A549 (cell line): ENCODE measurements at regions not wholly inside any gene's neighbourhood (a gene's known extent, or its start where the extent isn't known, plus 50 kb on each side); places are given as distances from the start of the nearest gene placed in this dataset.

Experiments used
- ATAC-seq, 2 experiments: fragments of 200-7000 bp in 1 of 2; fragments of >200 bp in 1 of 2; cut with Nextera tagmentation in 1 of 2; cut with Tn5 transposase in 1 of 2; 3 replicates each; pipeline versions ENCODE4 v1.8.0 to v1.9.1; 2018 to 2020; ENCODE audit warnings: mild to moderate bottlenecking in 1 of 2, moderate library complexity in 1 of 2
- CTCF ChIA-PET: fragments of 300-600 bp; sonication (Branson Sonifier 250); formaldehyde crosslinking; extraction: SDS; loops from one replicate; lab custom pipeline; 2021; ENCODE audit warnings: antibody characterized with exemption, inconsistent platforms; lab: Yijun Ruan, JAX
- POLR2A ChIA-PET: fragments of 350-600 bp; formaldehyde crosslinking; extraction: SDS; loops from one replicate; lab custom pipeline; 2021; ENCODE audit warnings: antibody characterized with exemption, inconsistent platforms; lab: Yijun Ruan, JAX
- DNase-seq, 2 experiments: peaks; one replicate each; pipeline versions ENCODE4 v3.0.0 to v3.0.0-alpha.2; 2011 to 2016; ENCODE audit warnings: low read depth in 1 of 2, low spot score in 1 of 2
- FAIRE-seq: peaks from 2 replicates; lab custom pipeline; 2011; peaks lifted over from hg19 to GRCh38; lab: Jason Lieb, UNC
- H3K27ac ChIP-seq, 2 experiments: fragments of >200 bp; sonication (Bioruptor Twin); formaldehyde crosslinking; 3 replicates each; pipeline ENCODE4 v1.5.1; 2016 to 2017
- H3K4me1 ChIP-seq: fragments of >200 bp; sonication (Bioruptor Twin); formaldehyde crosslinking; 3 replicates; pipeline ENCODE4 v1.6.1; 2016
- H3K4me2 ChIP-seq: fragments of >200 bp; sonication (Bioruptor Twin); formaldehyde crosslinking; 3 replicates; pipeline ENCODE4 v1.6.1; 2016
- H3K4me3 ChIP-seq: fragments of >200 bp; sonication (Bioruptor Twin); formaldehyde crosslinking; 3 replicates; pipeline ENCODE4 v1.5.1; 2016
- H3K9me3 ChIP-seq: fragments of >200 bp; sonication (Bioruptor Twin); formaldehyde crosslinking; 3 replicates; pipeline ENCODE4 v1.6.1; 2016
- CBX8 ChIP-seq: fragments of 200-600 bp; sonication (generic); IDR thresholded peaks from 2 replicates; pipeline ENCODE4 v1.6.1; 2016
- CEBPB ChIP-seq, 2 experiments: fragments of >200 bp in 1 of 2; sonication (Bioruptor Twin) in 1 of 2; formaldehyde crosslinking in 1 of 2; IDR thresholded peaks; 2 replicates each; pipeline ENCODE4 v1.6.1; 2012 to 2016
- CTCF ChIP-seq: fragments of >200 bp; sonication (Bioruptor Twin); formaldehyde crosslinking; IDR thresholded peaks from 3 replicates; pipeline ENCODE4 v1.5.1; 2016
- EHF ChIP-seq: fragments of 250-450 bp; sonication (Bioruptor Pico); IDR thresholded peaks from 2 replicates; pipeline ENCODE4 v1.5.0; 2020; ENCODE audit warnings: mild to moderate bottlenecking
- ELK1 ChIP-seq: fragments of 150-350 bp; IDR thresholded peaks from 2 replicates; pipeline ENCODE4 v1.6.1; 2014; ENCODE audit warnings: low read depth, mild to moderate bottlenecking, low read length
- FOSL2 ChIP-seq, 2 experiments: fragments of 450-650 bp in 1 of 2; fragments of >200 bp in 1 of 2; sonication (Bioruptor Twin) in 1 of 2; formaldehyde crosslinking; IDR thresholded peaks; 2 replicates each; pipeline versions ENCODE4 v1.5.0 to v1.6.1; 2016 to 2020; ENCODE audit warnings: mild to moderate bottlenecking in 1 of 2, moderate library complexity in 1 of 2
- HEYL ChIP-seq: fragments of 250-450 bp; sonication (Bioruptor Pico); IDR thresholded peaks from 2 replicates; pipeline ENCODE4 v1.8.0; 2021; ENCODE audit warnings: mild to moderate bottlenecking, moderate library complexity
- HOXB13 ChIP-seq: fragments of 250-450 bp; sonication (Bioruptor Pico); IDR thresholded peaks from 2 replicates; pipeline ENCODE4 v1.5.0; 2020; ENCODE audit warnings: low read depth, mild to moderate bottlenecking, moderate library complexity
- HOXB5 ChIP-seq: fragments of 250-450 bp; sonication (Bioruptor Pico); IDR thresholded peaks from 2 replicates; pipeline ENCODE4 v1.5.0; 2020; ENCODE audit warnings: mild to moderate bottlenecking, moderate library complexity
- KDM1A ChIP-seq: fragments of 200-600 bp; sonication (generic); IDR thresholded peaks from 2 replicates; pipeline ENCODE4 v1.6.1; 2016; ENCODE audit warnings: low read depth, mild to moderate bottlenecking
- MAZ ChIP-seq: fragments of 150-350 bp; IDR thresholded peaks from 2 replicates; pipeline ENCODE4 v1.6.1; 2014; ENCODE audit warnings: antibody characterized with exemption, low read depth, low read length, borderline replicate concordance
- POLR2AphosphoS2 ChIP-seq: conservative IDR thresholded peaks from 2 replicates; pipeline ENCODE4 v1.6.1; 2012; ENCODE audit warnings: low read length, improper control_type of control experiment, inconsistent platforms
- RCOR1 ChIP-seq: fragments of 150-350 bp; IDR thresholded peaks from 2 replicates; pipeline ENCODE4 v1.6.1; 2014; ENCODE audit warnings: antibody characterized with exemption, low read length, low read depth
- RNF2 ChIP-seq: fragments of 200-600 bp; sonication (generic); IDR thresholded peaks from 2 replicates; pipeline ENCODE4 v1.6.1; 2016; ENCODE audit warnings: low read depth, mild to moderate bottlenecking, antibody characterized with exemption, moderate library complexity, borderline replicate concordance
- WGBS: methylation state at CpG from one replicate; pipeline ENCODE4 v1.1.6; 2017; ENCODE audit errors: missing lambda C conversion rate; 5-methylcytosine and 5-hydroxymethylcytosine counted together
- TF ChIP-seq, protein P1 (sequence below): IDR thresholded peaks from 2 replicates; pipeline ENCODE4 v1.6.1; 2012
- TF ChIP-seq, protein P2 (sequence below): fragments of 250-450 bp; sonication (Bioruptor Pico); IDR thresholded peaks from 2 replicates; pipeline ENCODE4 v1.5.0; 2021; ENCODE audit warnings: mild to moderate bottlenecking, moderate library complexity, borderline replicate concordance

DNA sequence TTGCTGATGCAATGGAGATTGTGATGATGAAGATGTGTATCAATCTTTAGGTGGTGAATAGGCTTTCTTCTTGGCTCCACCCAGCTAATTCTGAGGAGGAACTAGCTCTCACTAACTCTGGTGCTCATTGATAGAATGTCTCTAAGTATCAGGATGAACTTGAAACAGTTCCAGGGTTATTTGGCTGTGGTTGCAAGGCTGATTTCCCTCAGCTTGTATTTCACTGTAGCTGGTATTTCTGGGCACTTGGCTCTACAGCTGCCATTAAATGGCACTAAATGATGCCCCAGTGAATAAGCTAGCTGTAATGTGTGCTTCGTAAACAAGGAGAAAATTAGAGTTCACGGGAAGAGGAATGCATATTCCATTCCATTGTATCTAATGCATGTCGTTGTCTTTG, 241.2 kb downstream of the RPIA start:
- 52% methylated on average over 3 of the region's 3 CpGs for WGBS
- Histone ChIP-seq H3K4me1 (no peaks in the 10 kb centered on the region), H3K4me3 (no peak overlapping the region), H3K9me3 (no peaks in the 10 kb centered on the region), H3K4me2 (no peak overlapping the region), H3K27ac (no peak overlapping the region)
- CTCF ChIA-PET, result interaction anchor here (1.1 kb wide), 1 partner anchor 13 kb away, joined by 3 read pairs; no protein-coding TSS in a partner anchor
- FAIRE-seq, result no peak
- DNase-seq, result no peak
- TF ChIP-seq, protein P1, sequence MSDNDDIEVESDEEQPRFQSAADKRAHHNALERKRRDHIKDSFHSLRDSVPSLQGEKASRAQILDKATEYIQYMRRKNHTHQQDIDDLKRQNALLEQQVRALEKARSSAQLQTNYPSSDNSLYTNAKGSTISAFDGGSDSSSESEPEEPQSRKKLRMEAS, result no peak
- POLR2A ChIA-PET, result no interaction called here
- no peak for ATAC-seq

- WGBS, result 16% methylated on average over 4 of the region's 4 CpGs
- Histone ChIP-seq H3K27ac (no peak overlapping the region), H3K4me3 (no peak overlapping the region), H3K4me2 (no peak overlapping the region), H3K9me3 (no peaks in the 10 kb centered on the region), H3K4me1 (no peaks in the 10 kb centered on the region)
- CTCF ChIA-PET, result interaction anchor here (1.1 to 1.2 kb wide), 2 partner anchors 14 to 53 kb away, joined by 3 to 5 read pairs; no protein-coding TSS in a partner anchor
- no peak for FAIRE-seq
- POLR2A ChIA-PET, result no interaction called here
- no peak for DNase-seq
- no peak for TF ChIP-seq CEBPB (IDR thresholded peaks at IDR 0.05)
- TF ChIP-seq RCOR1, result no peak
- TF ChIP-seq EHF (CRISPR knock-in tag), result no peak
- no peak for TF ChIP-seq POLR2AphosphoS2
- no peak for TF ChIP-seq HEYL (CRISPR knock-in tag)
- no peak for TF ChIP-seq ELK1
- no peak for TF ChIP-seq CBX8
- TF ChIP-seq MAZ, result no peak
- TF ChIP-seq FOSL2 (IDR thresholded peaks at IDR 0.05), result no peak
- TF ChIP-seq FOSL2 (CRISPR knock-in tag; IDR thresholded peaks at IDR 0.05), result no peak
- no peak for TF ChIP-seq HOXB13 (CRISPR knock-in tag)
- no peak for TF ChIP-seq HOXB5 (CRISPR knock-in tag)
- no peak for TF ChIP-seq RNF2
- no peak for TF ChIP-seq KDM1A
- ATAC-seq, result no peak
Observed at GRCh38 chr2:88933091-88933490, 241.6 kb downstream of the RPIA start.

GRCh38 chr2:88933980-88934379, 242.5 kb downstream of the RPIA start:
- Histone ChIP-seq H3K4me2 (no peak overlapping the region), H3K9me3 (no peaks in the 10 kb centered on the region), H3K4me3 (no peak overlapping the region), H3K4me1 (no peaks in the 10 kb centered on the region), H3K27ac (no peak overlapping the region)
- DNase-seq (peak in 1 of 2 experiments; percentile 69), ATAC-seq (peak; percentile 73 to 78; a peak in 5 of 6 replicates), FAIRE-seq (no peak)
- ChIA-PET CTCF (interaction anchor here (0.7 to 1.2 kb wide), 2 partner anchors 54 to 232 kb away, joined by 3 to 5 read pairs; no protein-coding TSS in a partner anchor), POLR2A (no interaction called here)
- TF ChIP-seq, protein P2, sequence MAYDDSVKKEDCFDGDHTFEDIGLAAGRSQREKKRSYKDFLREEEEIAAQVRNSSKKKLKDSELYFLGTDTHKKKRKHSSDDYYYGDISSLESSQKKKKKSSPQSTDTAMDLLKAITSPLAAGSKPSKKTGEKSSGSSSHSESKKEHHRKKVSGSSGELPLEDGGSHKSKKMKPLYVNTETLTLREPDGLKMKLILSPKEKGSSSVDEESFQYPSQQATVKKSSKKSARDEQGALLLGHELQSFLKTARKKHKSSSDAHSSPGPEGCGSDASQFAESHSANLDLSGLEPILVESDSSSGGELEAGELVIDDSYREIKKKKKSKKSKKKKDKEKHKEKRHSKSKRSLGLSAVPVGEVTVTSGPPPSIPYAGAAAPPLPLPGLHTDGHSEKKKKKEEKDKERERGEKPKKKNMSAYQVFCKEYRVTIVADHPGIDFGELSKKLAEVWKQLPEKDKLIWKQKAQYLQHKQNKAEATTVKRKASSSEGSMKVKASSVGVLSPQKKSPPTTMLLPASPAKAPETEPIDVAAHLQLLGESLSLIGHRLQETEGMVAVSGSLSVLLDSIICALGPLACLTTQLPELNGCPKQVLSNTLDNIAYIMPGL (CRISPR knock-in tag), result no peak
- 0 out of 3 replicates have a peak, but pooled peaks have one; percentile 8 for TF ChIP-seq CTCF
- WGBS, result 3% methylated on average over 1 of the region's 1 CpG
